HG03558 (cell line): ENCODE measurements at regions not wholly inside any gene's neighbourhood (a gene's known extent, or its start where the extent isn't known, plus 50 kb on each side); places are given as distances from the start of the nearest gene placed in this dataset.
"Not testable (repeated sequence)": the region's sequence is repeated elsewhere in the genome, so short reads cannot be mapped to it uniquely, and the experiment has no call there.

Experiments used
- ATAC-seq: cut with Tn5 transposase; IDR thresholded peaks from one replicate; pipeline ENCODE4 v1.9.1; 2021; ENCODE audit warnings: moderate number of reproducible peaks; ENCODE audit not compliant: unreplicated experiment; ENCODE audit errors: extremely low read depth

DNA sequence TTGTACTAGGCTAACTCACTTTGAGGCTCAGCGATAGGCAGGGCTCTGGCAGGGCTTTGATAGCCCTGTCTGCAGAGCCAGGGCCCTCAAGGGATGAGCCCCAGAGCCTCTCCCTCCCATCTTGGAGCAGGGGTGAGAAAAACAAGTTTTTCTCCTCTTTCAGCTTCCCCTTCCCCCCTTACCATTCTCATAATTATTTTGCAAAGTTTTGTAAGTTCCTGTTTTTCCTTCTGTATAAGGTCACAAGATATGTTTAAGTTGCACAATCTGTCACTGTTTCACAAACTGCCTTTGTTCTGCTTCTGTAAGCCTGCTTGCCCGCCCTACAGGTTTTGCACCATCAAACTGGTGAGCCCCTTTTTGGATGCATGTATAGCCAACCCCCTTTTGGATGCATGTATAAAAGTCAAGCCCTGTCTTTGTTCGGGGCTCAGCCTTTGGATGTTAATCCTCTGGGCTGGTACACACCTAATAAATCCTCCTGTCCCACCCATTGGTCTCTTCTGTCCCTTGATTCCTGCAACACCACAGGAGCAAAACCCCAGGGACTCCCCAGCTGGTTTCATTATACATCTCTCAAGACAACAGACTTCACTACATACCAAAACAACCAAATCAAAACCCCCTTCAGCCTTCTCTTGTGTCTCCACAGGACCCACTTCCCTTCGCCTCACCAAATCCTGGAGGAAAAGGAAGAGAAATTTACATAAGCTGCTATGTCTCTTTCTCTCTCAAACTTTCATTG lies 52.5 kb upstream of the RESF1 start:
- ATAC-seq: no peak

DNA sequence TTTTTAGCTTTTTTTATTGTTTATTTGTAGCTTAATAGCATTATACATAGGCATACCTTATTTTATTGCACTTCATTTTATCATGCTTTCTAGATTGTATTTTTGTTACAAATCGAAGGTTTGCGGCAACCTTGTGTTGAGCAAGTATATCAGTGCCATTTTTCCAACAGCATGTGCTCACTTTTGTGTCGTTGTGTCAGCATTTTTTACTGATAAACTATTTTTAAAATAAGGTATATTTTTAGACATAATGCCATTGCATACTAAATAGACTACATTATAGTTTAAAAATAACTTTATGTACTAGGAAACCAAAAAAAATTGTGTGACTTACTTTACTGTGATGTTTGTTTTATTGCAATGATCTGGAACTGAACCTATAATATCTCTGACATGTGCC lies 56.2 kb upstream of the RESF1 start:
- no peak for ATAC-seq

DNA sequence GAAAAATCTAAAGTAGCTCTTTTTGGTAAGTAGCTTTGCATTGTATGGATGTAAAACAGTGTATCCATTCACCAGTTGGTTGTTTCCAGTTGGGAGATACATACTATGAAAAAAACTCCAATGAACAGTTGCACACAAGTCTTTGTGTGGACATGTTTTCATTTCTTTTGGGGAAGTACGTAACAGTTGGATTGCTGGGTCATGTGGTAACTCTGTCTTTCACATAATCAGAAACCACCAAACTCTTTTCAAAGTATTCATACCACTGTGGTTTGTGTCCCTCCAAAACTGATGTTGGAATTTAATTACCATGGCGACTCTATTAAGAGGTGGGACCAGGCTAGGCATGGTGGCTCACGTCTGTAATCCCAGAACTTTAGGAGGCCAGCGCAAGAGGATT lies 58.9 kb upstream of the RESF1 start:
- ATAC-seq: no peak

DNA sequence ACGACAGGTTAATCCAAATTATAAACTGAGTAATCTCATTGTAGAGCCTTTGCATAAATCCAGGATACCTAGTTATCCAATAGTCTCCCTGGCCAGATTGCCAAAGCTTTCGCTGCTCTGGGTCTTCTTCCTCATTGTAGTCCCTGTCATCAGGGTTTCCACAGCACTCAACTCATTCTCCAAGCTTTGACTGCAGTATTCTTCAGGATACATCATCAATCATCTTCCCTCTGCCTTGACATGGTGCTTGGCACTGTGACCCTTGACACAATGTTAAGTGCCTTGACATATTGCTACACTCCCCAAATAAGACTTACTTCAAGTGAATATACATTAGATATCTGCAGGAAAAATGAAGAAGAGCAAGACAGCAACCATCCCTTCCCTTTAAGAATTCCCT lies 60.1 kb upstream of the RESF1 start:
- ATAC-seq: no peak

DNA sequence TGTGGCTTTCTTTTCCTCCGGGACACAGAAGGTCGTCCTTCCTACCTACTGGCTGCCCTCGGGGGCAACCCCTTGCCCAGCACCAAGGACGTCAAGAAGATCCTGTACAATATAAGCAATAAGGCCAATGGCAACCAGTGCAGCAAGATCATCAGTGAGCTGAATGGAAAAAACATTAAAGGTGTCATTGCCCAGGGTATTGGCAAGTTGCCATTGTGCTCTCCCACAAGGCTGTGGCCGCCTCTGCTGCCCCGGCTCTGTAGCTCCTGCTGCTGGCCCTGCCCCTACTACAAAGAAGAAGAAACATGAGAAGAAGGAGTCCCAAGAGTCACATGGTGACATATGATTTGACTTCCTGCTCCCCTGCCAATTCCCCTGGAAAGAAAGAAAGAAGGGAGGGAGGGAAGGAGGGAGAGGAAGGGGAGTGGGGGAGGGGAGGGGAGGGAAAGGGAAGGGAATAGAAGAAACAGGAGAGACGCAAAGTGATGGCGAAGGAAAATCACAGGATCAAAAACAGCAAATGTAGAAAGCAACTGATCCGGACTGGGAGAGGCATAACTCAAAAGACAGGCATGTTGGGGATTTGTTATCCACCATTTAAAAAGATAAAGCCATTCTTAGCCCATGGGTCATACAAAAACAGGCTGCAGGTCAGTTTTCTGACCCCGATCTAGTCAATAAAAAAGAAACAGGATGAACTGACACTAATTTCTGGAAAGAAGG lies 61.3 kb upstream of the RESF1 start:
- no peak for ATAC-seq

DNA sequence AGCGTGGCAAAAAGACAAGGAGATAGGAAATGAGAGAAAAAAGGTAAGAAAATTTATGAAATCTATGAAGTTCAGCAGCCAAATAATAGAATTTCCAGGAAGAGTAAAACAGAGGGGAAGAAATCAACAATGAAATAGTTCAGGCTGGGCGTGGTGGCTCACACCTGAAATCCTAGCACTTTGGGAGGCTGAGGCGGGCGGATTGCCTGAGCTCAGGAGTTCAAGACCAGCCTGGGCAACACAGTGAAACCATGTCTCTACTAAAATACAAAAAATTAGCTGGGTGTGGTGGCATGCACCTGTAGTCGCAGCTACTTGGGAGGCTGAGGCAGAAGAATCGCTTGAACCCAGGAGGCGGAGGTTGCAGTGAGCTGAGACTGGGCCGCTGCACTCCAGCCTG lies 62.1 kb upstream of the RESF1 start:
- not testable (repeated sequence) for ATAC-seq

DNA sequence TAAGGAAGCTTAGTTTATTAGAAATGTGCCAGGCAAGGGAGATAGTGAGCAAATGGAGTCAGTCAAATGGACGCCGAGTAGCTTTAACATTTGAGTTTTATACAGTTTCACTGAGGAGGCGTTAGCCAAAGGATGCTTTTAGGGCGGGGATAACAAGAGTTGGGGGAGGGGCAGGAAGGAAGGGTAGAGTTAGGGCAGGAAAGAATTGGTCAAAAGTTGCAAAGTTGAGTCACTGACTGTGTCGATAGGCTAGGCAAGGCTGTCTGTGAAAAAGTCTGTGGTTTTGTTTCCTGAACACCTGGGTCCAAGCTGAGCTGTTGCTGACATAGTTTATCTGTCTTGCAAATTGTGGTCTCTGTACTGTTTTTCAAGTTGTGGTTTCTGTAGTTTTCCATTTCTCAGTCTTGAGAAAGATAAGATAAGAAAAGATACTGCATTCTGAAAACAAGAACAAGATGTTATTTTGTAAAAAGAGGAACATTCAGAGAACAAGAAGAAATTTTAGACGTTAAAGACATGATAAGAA lies 62.6 kb upstream of the RESF1 start:
- ATAC-seq: peak; percentile 94

DNA sequence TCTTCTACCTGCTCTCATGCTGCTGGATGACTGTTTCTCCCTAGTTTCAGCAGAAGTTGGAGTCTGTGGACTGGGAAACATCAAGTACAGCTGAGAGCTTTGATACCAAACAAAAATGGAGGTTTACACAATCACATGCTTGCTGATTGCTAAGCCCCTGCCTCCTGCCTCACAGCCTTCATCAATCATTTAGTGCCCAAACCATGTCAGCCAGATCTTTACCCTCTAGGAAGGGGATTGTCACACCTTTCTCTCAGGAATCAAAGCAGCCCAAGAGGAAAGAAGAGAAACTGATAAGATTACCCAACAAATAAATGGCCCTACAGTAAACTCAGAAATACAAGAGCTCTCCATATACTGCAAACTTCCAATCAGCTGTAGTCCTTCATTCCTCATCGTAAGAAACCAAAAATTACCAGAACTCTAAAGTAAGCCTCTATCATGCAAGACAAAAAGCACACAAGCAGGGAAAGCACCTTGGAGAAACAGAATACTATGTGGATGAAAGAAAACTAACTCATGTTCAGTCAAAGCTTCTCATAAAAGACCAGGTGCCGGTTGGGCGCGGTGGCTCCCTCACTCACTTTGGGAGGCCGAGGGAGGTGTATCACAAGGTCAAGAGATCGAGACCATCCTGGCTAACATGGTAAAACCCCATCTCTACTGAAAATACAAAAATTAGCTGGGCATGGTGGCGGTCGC lies 63.6 kb upstream of the RESF1 start:
- ATAC-seq: no peak

DNA sequence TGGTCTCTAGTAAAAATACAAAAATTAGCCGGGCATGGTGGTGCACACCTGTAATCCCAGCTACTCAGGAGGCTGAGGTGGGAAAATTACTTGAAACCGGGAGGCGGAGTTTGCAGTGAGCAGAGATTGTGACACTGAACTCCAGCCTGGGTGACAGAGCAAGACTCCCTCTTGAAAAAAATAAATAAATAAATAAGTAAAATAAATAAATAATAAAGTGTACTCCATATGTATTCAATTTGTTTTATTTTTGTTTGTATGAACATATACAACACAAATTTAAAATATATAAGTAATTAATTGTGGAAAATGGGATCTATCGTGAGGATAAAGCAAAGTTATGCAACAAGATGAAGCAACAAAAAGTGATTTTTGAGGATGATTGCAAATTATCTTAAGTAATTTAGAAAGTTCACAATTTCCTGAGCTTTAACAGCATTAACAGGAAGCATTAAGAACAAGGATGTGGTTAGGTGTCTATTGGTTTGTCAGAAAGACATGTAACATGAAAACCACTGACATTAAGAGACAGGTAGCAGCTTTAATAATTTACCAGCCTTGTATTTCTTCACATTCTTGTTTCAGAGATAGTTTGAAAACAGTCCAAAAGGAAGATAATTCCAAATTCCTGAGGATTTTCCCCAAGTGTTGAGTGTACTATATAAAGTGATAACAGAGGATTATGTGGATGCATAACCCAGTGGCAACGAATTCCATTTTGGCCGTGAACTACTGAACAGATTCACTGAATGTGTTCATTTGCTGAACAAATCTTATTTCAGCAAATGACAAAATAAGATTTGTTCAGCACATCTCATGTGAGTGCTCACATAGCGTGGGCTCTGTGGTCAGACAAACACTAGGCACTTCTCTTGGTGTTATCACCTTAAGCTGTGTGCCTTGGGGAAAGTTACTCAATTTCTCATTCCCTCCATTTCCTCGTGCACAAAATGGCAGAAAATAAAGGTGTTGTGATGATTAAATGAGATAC lies 68.6 kb upstream of the RESF1 start:
- no peak for ATAC-seq

DNA sequence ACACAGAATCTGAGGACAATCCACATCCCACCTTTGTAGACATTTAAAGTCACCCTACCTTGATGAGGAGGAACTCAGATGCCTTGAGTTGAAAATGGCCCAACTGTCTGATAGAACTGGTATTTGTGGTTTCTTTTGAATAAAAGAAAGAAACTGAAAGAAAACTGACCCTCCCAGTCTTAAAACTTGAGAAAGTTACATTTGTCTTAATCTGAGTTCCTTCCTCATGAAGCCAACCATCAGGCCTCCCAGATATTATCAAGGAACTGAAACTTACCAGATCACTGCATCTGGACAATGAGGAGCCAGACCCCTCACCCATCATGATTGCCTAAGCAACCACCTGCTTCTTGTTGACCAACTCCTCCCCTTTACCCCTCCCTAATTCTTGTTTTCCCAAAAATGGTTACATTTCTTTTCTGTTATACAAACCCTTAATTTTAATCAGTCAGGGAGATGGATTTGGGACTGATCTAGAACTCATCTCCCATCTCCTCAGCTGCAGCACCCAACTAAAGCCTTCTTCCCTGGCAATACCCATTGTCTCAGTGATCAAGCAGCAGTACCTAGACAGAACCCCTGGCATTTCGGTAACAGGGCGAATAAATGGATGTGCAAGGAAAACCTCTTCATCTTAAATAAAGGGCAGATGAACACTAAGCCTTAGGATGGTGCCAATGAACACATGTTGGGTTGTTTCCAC lies 72.0 kb upstream of the RESF1 start:
- no peak for ATAC-seq

DNA sequence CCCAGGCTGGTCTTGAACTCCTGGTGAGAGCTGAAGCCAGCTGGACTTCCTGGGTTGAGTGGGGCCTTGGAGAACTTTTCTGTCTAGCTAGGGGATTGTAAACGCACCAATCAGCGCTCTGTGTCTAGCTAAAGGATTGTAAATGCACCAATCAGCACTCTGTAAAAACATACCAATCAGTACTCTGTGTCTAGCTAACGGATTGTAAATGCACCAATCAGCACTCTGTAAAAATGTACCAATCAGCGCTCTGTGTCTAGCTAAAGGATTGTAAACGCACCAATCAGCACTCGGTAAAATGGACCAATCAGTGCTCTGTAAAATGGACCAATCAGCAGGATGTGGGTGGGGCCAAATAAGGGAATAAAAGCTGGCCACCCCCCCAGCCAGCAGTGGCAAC lies 76.5 kb upstream of the RESF1 start:
- ATAC-seq: not testable (repeated sequence)

DNA sequence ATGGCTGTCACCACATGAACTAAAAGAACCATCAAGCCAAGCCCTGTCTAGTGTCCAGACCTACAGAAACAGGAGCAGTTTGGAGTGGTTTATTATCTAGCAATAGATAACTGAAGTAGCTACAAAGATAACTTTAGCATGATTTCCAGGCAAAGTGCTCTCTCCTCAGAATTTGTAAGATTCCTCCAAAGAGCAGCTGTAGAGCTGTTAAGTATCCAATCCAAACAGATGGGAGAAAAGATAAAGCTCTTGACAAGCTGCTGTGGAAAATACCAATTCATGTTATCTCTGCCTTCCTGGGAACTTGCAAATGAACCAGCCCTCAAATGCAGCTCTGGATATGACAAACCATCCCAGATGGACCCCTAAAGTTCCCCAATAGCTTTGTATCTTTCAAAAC lies 78.9 kb upstream of the RESF1 start:
- ATAC-seq: no peak

DNA sequence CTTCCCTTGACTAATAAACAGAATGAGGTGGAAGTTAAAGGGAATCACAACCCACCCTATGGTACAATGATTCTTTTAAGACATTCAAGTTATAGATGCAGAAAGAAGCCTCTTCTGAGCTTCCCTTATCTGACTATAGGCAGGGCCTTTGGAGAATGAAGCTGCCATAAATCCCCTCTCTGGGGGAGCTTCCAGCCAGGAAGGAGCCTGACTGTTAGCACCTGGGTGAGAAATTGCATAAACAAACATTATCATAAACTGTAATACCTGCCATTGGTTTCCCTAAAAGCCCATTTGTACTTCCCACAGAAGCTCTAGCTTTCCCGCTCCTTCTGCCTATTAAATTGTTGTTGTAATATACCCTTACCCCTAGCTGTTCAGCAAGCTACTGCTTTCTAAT lies 81.3 kb upstream of the RESF1 start:
- no peak for ATAC-seq

DNA sequence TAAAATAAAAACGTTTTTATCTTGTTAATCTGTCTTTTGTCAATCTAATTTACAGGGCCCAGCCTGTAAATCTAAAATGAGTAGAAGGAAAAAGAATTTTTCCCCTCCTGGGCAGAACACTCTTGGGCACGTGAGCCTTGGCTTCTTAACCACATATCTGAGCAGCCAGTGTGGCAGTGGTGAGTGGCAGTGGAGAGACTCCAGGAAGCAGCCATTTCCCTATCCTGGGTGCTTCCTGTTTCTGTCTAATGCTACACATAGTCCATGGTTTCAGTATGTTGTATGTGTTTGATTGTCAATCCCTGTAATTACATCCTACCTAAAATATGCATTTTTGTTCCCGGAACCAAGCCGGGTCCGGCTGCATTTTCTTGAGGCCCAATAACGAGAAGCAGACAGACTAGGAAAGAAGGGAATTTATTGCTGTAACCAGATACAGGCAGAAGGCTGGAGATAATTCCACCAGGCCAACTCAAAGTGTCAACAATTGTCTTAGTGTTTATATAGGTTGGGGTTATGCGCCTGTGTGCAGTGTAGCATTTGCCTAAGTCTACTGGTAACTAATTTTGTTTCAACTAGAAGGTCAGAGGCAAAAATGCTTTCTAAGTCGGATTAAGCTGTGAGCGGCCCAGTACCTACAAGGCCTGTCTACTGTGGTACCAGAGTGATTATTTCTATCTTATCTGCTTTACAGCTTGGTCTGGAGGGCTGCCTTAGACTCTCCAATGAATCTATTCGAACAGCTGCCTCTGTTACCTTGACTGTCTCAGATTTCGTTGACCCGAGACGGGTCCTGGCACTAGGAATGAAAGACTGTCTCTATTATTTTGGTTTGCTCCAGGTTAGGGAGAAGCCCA lies 82.4 kb upstream of the RESF1 start:
- ATAC-seq: no peak

DNA sequence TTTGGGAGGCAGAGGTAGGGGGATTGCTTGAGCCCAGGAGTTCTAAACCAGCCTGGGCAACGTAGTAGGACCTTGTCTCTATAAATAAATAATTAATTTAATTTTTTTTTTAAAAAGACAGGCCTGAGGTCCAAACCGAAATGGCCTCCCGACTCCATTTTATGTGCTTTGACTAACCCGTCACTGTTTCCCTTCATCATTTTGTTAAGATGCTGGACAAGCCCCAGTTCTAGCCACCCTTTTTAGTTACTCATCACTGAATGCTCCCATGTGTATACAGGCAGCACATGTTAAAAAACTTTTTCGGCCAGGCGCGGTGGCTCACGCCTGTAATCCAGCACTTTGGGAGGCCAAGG lies 83.6 kb upstream of the RESF1 start:
- ATAC-seq: no peak

DNA sequence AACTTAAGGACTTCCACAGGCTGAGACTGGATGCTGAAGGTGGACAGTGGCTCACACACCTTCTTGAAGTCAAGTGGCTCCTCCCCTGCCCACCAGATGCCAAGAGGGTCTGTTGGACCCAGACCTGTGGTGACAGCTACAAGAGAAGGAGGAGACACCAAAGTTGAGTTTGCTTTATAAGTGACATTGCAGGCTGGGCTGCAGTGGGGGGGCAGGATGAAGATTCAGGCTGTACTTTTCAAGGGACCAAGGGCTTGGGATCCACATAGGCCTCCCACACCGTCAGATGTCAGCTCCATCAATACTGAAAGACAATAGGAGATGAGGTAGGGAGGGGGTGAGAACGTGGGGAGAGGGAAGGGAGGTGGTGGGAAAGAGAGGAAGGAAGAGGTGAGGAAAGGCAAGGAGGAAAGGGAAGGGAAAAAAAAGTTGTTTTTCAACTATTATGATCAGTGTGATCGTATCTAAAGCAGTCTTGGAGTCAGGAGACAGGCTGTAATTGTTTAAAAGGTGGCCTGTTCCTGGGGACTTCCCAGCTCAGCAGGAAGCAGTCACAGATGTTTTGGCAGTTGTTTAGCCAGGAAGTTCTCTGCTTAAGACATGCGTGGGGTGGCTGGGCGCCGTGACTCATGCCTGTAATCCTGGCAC lies 84.1 kb upstream of the RESF1 start:
- peak; percentile 56 for ATAC-seq

DNA sequence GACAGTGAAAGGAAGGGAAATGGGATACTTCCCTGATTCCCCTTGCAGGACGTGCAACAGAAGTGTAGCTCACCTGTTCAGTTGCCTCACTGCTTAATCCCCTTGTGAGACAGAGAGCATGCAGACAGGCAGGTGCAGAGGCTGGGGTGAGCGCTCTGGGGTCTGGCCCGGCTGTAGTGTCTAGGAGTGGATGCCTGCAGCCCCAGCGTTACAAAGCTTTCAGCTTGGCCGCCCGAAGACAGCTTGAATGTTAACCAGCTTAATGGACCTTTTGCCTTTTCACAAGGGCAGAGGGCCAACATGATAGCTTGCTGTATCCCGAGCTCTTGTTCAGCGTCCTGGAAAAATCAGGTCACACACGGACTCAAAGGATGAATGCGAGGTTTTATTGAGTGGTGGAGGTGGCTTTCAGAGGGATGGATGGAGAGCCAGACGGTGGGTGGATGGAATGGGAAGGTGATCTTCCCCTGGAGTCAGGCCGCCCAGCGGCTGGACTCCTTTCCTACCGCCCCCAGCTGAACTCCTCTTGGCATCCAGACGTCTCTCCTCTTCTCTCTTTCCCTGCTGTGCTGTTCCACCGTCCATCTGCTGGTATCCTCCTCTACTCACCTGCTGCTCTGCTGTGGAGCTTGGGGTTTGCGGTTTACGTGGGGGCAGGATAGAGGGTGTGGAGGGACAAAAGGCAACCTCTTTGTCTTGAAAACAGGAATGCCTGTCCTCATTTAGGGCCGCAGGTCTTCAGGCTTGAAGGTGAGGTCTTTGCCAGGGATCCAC lies 86.2 kb upstream of the RESF1 start:
- no peak for ATAC-seq
